ENCODE measurements at regions not wholly inside any gene's neighbourhood (a gene's known extent, or its start where the extent isn't known, plus 50 kb on each side); places are given as distances from the start of the nearest gene placed in this dataset.

DNA sequence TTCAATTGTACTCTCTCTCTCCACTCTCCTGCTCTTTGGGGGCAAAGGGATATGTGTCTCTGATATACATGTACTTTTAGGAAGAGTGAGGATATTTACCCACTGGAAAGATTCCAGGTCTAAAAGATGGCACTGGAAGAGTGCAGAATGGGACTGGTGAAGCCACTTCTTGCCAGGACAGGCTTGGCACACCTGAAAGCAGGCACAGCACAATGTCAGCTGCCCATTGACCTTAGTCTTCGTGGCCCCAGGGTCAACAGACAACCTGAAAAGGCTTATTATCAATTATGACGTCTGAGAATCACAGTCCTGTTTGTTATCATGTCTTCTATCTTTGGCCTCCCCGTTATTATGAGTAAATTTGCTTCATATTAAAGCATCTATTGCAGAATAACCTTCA lies 86.7 kb upstream of the PAK3 start:
- no peaks in the 10 kb centered on the region for H4K20me1 ChIP-seq (ENCODE audit: insufficient read depth)
- H3K9me2 ChIP-seq (ENCODE audit: insufficient read depth, low read length): no peaks in the 10 kb centered on the region
- peak overlapping the region; percentile 71 for H3K27ac ChIP-seq (ENCODE audit: low read length)
- no peaks in the 10 kb centered on the region for H3K79me2 ChIP-seq (replicated peaks; ENCODE audit: insufficient read depth, low read length)
- no peaks in the 10 kb centered on the region for H3K36me3 ChIP-seq (ENCODE audit: insufficient read depth, low read length)
- H3K4me3 ChIP-seq (ENCODE audit: low read length): no peak overlapping the region
- no peak overlapping the region for H3K9ac ChIP-seq (ENCODE audit: low read length)
- H3F3A ChIP-seq (ENCODE audit: insufficient read depth, low read length, poor library complexity, severe bottlenecking): no peaks in the 10 kb centered on the region
- no peaks in the 10 kb centered on the region for H3K27me3 ChIP-seq (ENCODE audit: insufficient read depth, low read depth, low read length)
- H2AFZ ChIP-seq (ENCODE audit: low read depth, low read length): no peak overlapping the region
- no peaks in the 10 kb centered on the region for H3K9me3 ChIP-seq (ENCODE audit: low read length)
- no peak for TF ChIP-seq EP300 (conservative IDR thresholded peaks at IDR 0.05; ENCODE audit: poor library complexity, severe bottlenecking)
- no peak for TF ChIP-seq MXI1 (conservative IDR thresholded peaks at IDR 0.05; ENCODE audit: poor library complexity, severe bottlenecking)
- TF ChIP-seq POLR2AphosphoS5 (IDR thresholded peaks at IDR 0.05): no peak
- TF ChIP-seq RAD21 (conservative IDR thresholded peaks at IDR 0.05): no peak
- no peak for TF ChIP-seq TAF1 (IDR thresholded peaks at IDR 0.05; ENCODE audit: low read depth)
- no peak for TF ChIP-seq SMC3 (conservative IDR thresholded peaks at IDR 0.05; ENCODE audit: poor library complexity)
- TF ChIP-seq EZH2 (IDR thresholded peaks at IDR 0.05; ENCODE audit: borderline replicate concordance, insufficient read depth, low read length, poor library complexity, severe bottlenecking): no peak
- TF ChIP-seq, protein P1, sequence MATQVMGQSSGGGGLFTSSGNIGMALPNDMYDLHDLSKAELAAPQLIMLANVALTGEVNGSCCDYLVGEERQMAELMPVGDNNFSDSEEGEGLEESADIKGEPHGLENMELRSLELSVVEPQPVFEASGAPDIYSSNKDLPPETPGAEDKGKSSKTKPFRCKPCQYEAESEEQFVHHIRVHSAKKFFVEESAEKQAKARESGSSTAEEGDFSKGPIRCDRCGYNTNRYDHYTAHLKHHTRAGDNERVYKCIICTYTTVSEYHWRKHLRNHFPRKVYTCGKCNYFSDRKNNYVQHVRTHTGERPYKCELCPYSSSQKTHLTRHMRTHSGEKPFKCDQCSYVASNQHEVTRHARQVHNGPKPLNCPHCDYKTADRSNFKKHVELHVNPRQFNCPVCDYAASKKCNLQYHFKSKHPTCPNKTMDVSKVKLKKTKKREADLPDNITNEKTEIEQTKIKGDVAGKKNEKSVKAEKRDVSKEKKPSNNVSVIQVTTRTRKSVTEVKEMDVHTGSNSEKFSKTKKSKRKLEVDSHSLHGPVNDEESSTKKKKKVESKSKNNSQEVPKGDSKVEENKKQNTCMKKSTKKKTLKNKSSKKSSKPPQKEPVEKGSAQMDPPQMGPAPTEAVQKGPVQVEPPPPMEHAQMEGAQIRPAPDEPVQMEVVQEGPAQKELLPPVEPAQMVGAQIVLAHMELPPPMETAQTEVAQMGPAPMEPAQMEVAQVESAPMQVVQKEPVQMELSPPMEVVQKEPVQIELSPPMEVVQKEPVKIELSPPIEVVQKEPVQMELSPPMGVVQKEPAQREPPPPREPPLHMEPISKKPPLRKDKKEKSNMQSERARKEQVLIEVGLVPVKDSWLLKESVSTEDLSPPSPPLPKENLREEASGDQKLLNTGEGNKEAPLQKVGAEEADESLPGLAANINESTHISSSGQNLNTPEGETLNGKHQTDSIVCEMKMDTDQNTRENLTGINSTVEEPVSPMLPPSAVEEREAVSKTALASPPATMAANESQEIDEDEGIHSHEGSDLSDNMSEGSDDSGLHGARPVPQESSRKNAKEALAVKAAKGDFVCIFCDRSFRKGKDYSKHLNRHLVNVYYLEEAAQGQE (IDR thresholded peaks at IDR 0.05; ENCODE audit: borderline replicate concordance): no peak
- TF ChIP-seq, protein P2, sequence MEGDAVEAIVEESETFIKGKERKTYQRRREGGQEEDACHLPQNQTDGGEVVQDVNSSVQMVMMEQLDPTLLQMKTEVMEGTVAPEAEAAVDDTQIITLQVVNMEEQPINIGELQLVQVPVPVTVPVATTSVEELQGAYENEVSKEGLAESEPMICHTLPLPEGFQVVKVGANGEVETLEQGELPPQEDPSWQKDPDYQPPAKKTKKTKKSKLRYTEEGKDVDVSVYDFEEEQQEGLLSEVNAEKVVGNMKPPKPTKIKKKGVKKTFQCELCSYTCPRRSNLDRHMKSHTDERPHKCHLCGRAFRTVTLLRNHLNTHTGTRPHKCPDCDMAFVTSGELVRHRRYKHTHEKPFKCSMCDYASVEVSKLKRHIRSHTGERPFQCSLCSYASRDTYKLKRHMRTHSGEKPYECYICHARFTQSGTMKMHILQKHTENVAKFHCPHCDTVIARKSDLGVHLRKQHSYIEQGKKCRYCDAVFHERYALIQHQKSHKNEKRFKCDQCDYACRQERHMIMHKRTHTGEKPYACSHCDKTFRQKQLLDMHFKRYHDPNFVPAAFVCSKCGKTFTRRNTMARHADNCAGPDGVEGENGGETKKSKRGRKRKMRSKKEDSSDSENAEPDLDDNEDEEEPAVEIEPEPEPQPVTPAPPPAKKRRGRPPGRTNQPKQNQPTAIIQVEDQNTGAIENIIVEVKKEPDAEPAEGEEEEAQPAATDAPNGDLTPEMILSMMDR (IDR thresholded peaks at IDR 0.05; ENCODE audit: poor library complexity, severe bottlenecking): no peak
- no peak overlapping the region for H3K4me2 ChIP-seq (ENCODE audit: low read length)

- H3K27ac ChIP-seq (ENCODE audit: low read length): peak overlapping the region; percentile 71
- no peak overlapping the region for H3K4me3 ChIP-seq (ENCODE audit: low read length)
- TF ChIP-seq, protein P2 (IDR thresholded peaks at IDR 0.05; ENCODE audit: poor library complexity, severe bottlenecking): no peak
- peak; percentile 86 for TF ChIP-seq EP300 (conservative IDR thresholded peaks at IDR 0.05; ENCODE audit: poor library complexity, severe bottlenecking)
- peak; percentile 61 for TF ChIP-seq POLR2AphosphoS5 (IDR thresholded peaks at IDR 0.05)
- H3K4me2 ChIP-seq (ENCODE audit: low read length): no peak overlapping the region
- H3K9me3 ChIP-seq (ENCODE audit: low read length): no peaks in the 10 kb centered on the region
- no peaks in the 10 kb centered on the region for H3K79me2 ChIP-seq (replicated peaks; ENCODE audit: insufficient read depth, low read length)
- H3K36me3 ChIP-seq (ENCODE audit: insufficient read depth, low read length): no peaks in the 10 kb centered on the region
- no peaks in the 10 kb centered on the region for H3F3A ChIP-seq (ENCODE audit: insufficient read depth, low read length, poor library complexity, severe bottlenecking)
- no peak overlapping the region for H2AFZ ChIP-seq (ENCODE audit: low read depth, low read length)
- H3K9ac ChIP-seq (ENCODE audit: low read length): no peak overlapping the region
- H3K9me2 ChIP-seq (ENCODE audit: insufficient read depth, low read length): no peaks in the 10 kb centered on the region
- H4K20me1 ChIP-seq (ENCODE audit: insufficient read depth): no peaks in the 10 kb centered on the region
- H3K27me3 ChIP-seq (ENCODE audit: insufficient read depth, low read depth, low read length): no peaks in the 10 kb centered on the region
Measured at GRCh38 chrX:111008126-111008525, 87.9 kb upstream of the PAK3 start.

Data from neural cell (in vitro differentiated cells).